WTC11 (cell line): ENCODE measurements at regions not wholly inside any gene's neighbourhood (a gene's known extent, or its start where the extent isn't known, plus 50 kb on each side); places are given as distances from the start of the nearest gene placed in this dataset.

ENCODE experiments used
- ATAC-seq: fragments of 200-7000 bp; cut with Tn5 transposase; 2 replicates; pipeline ENCODE4 v1.10.0; 2021; ENCODE audit warnings: mild to moderate bottlenecking, moderate library complexity
- CTCF ChIA-PET: fragments of 300-600 bp; sonication (Branson Sonifier 250); formaldehyde crosslinking; loops from one replicate; lab custom pipeline; 2021; ENCODE audit warnings: antibody characterized with exemption; lab: Charles Lee
- POLR2A ChIA-PET: fragments of 350-600 bp; sonication (Branson Sonifier 250); formaldehyde crosslinking; loops from one replicate; lab custom pipeline; 2021; ENCODE audit warnings: antibody characterized with exemption; lab: Charles Lee
- DNase-seq: peaks from one replicate; pipeline ENCODE4 v3.0.0; 2021; ENCODE audit warnings: low spot score
- H3K27ac Mint-ChIP-seq: 2 replicates; pipeline ENCODE4 v1.8.0; 2021; ENCODE audit warnings: mixed read lengths
- H3K27me3 Mint-ChIP-seq: 2 replicates; pipeline ENCODE4 v1.8.0; 2021; ENCODE audit warnings: low read depth, mild to moderate bottlenecking, moderate library complexity, mixed read lengths
- H3K36me3 Mint-ChIP-seq: 2 replicates; pipeline ENCODE4 v1.8.0; 2021; ENCODE audit warnings: mixed read lengths
- H3K4me1 Mint-ChIP-seq: 2 replicates; pipeline ENCODE4 v1.8.0; 2022; ENCODE audit warnings: mixed read lengths
- H3K4me3 Mint-ChIP-seq: 2 replicates; pipeline ENCODE4 v1.8.0; 2021; ENCODE audit warnings: mild to moderate bottlenecking, moderate library complexity, mixed read lengths
- H3K9me3 Mint-ChIP-seq: 2 replicates; pipeline ENCODE4 v1.8.0; 2021; ENCODE audit warnings: mixed read lengths
- ATF3 ChIP-seq: sonication (generic); formaldehyde crosslinking; conservative IDR thresholded peaks from 2 replicates; pipeline ENCODE4 v1.8.1; 2022; ENCODE audit warnings: mild to moderate bottlenecking, missing genetic modification reagents
- CBFB ChIP-seq: sonication (generic); formaldehyde crosslinking; IDR thresholded peaks from 2 replicates; pipeline ENCODE4 v1.8.1; 2022; ENCODE audit warnings: mild to moderate bottlenecking, low read depth, missing genetic modification reagents
- CREB1 ChIP-seq: sonication (generic); formaldehyde crosslinking; IDR thresholded peaks from 2 replicates; pipeline ENCODE4 v1.8.0; 2023; ENCODE audit warnings: mild to moderate bottlenecking, missing genetic modification reagents
- EMX1 ChIP-seq: fragments of 250-450 bp; sonication (Bioruptor Pico); IDR thresholded peaks from 2 replicates; pipeline ENCODE4 v1.8.0; 2021; ENCODE audit warnings: mild to moderate bottlenecking
- ETV6 ChIP-seq: sonication (generic); formaldehyde crosslinking; IDR thresholded peaks from 2 replicates; pipeline ENCODE4 v1.8.1; 2022; ENCODE audit warnings: mild to moderate bottlenecking, missing genetic modification reagents
- FOXK1 ChIP-seq: sonication (generic); formaldehyde crosslinking; IDR thresholded peaks from 2 replicates; pipeline ENCODE4 v1.8.0; 2022; ENCODE audit warnings: mild to moderate bottlenecking, moderate library complexity, missing genetic modification reagents
- IRF2 ChIP-seq: sonication (generic); formaldehyde crosslinking; IDR thresholded peaks from 2 replicates; pipeline ENCODE4 v1.8.0; 2022; ENCODE audit warnings: low read depth, missing genetic modification reagents, borderline replicate concordance
- JAZF1 ChIP-seq: fragments of 250-450 bp; sonication (Bioruptor Pico); IDR thresholded peaks from 2 replicates; pipeline ENCODE4 v1.9.0; 2021; ENCODE audit warnings: moderate library complexity, mild to moderate bottlenecking, inconsistent platforms
- MXD4 ChIP-seq: fragments of 250-450 bp; sonication (Bioruptor Pico); IDR thresholded peaks from 2 replicates; pipeline ENCODE4 v1.8.0; 2021; ENCODE audit warnings: mild to moderate bottlenecking, moderate library complexity, borderline replicate concordance
- MYBL2 ChIP-seq: sonication (generic); formaldehyde crosslinking; IDR thresholded peaks from 2 replicates; pipeline ENCODE4 v1.8.1; 2023; ENCODE audit warnings: mild to moderate bottlenecking, moderate library complexity, missing genetic modification reagents
- NFATC4 ChIP-seq: fragments of 250-450 bp; sonication (Bioruptor Pico); IDR thresholded peaks from 2 replicates; pipeline ENCODE4 v1.9.0; 2021; ENCODE audit warnings: mild to moderate bottlenecking
- NR1H2 ChIP-seq: sonication (generic); formaldehyde crosslinking; IDR thresholded peaks from 2 replicates; pipeline ENCODE4 v1.9.0; 2021; ENCODE audit warnings: mild to moderate bottlenecking, moderate library complexity, missing genetic modification reagents
- NR3C1 ChIP-seq: sonication (generic); formaldehyde crosslinking; conservative IDR thresholded peaks from 2 replicates; pipeline ENCODE4 v1.8.1; 2023; ENCODE audit warnings: low read depth, mild to moderate bottlenecking, missing genetic modification reagents
- OVOL2 ChIP-seq: fragments of 250-450 bp; sonication (Bioruptor Pico); IDR thresholded peaks from 2 replicates; pipeline ENCODE4 v1.9.0; 2021; ENCODE audit warnings: mild to moderate bottlenecking, borderline replicate concordance
- PRDM15 ChIP-seq: sonication (generic); formaldehyde crosslinking; IDR thresholded peaks from 2 replicates; pipeline ENCODE4 v1.8.0; 2022; ENCODE audit warnings: missing genetic modification reagents
- PRRX2 ChIP-seq: fragments of 250-450 bp; sonication (Bioruptor Pico); IDR thresholded peaks from 2 replicates; pipeline ENCODE4 v1.8.0; 2021; ENCODE audit warnings: mild to moderate bottlenecking
- SMAD4 ChIP-seq: sonication (generic); formaldehyde crosslinking; IDR thresholded peaks from 2 replicates; pipeline ENCODE4 v1.8.0; 2022; ENCODE audit warnings: mild to moderate bottlenecking, missing genetic modification reagents
- SP1 ChIP-seq: sonication (generic); formaldehyde crosslinking; conservative IDR thresholded peaks from 2 replicates; pipeline ENCODE4 v1.8.1; 2022; ENCODE audit warnings: missing genetic modification reagents
- TEAD1 ChIP-seq: sonication (generic); formaldehyde crosslinking; IDR thresholded peaks from 2 replicates; pipeline ENCODE4 v1.8.0; 2022; ENCODE audit warnings: mild to moderate bottlenecking, missing genetic modification reagents
- ZMAT4 ChIP-seq: fragments of 250-450 bp; sonication (Bioruptor Pico); IDR thresholded peaks from 2 replicates; pipeline ENCODE4 v1.9.0; 2021; ENCODE audit warnings: mild to moderate bottlenecking
- ZNF138 ChIP-seq: sonication (generic); formaldehyde crosslinking; conservative IDR thresholded peaks from 2 replicates; pipeline ENCODE4 v1.8.1; 2022; ENCODE audit warnings: mild to moderate bottlenecking, moderate library complexity, missing genetic modification reagents
- ZNF232 ChIP-seq: sonication (generic); formaldehyde crosslinking; IDR thresholded peaks from 2 replicates; pipeline ENCODE4 v1.8.0; 2022; ENCODE audit warnings: mild to moderate bottlenecking, missing genetic modification reagents
- TF ChIP-seq, protein P1 (sequence below): sonication (generic); formaldehyde crosslinking; conservative IDR thresholded peaks from 2 replicates; pipeline ENCODE4 v1.8.1; 2023; ENCODE audit warnings: mild to moderate bottlenecking, low read depth, missing genetic modification reagents, moderate library complexity
- TF ChIP-seq, protein P2 (sequence below): sonication (generic); formaldehyde crosslinking; IDR thresholded peaks from 2 replicates; pipeline ENCODE4 v1.8.1; 2022; ENCODE audit warnings: mild to moderate bottlenecking, missing genetic modification reagents, moderate library complexity, borderline replicate concordance
- TF ChIP-seq, protein P3 (sequence below): sonication (generic); formaldehyde crosslinking; IDR thresholded peaks from 2 replicates; pipeline ENCODE4 v1.8.0; 2022; ENCODE audit warnings: mild to moderate bottlenecking, missing genetic modification reagents

DNA sequence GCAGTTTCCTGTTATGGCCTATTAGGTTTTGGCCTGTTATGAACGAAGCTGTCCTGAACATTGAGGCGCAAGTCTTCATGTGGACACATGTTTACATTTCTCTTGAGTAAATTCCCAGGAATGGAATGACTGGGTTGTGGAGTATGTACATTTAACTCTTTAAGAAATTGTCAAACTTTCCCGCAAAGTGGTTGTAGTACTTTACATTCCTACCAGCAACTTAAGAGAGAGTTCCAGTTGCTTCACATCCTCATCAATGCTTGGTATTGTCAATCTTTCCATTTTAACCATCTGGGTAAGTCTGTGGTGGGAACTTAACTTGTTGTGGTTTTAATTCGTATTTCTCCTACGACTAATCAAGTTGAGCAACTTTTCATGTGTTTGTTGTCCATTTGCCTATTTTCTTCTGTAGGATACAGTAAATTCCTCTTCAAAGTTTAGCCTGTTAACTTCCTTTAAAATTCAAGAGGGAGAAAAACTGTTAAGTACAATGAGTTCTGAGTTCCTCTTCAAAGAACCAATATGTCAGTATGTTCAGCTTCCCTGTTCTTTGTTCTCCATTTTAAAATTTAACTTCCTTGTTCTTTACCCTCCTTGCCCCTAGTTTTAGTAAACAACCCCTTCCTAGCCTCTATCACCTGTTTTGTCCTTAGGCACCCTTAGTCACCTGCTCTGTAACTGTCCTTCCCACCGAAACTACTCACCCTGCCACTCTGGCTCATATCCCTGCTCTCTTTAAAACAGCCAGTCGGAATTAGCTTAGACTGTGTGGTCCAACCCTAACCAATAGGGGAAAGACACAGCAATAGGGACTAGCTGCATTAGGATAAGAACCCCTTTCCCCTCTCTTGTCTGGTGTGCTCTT, 74.0 kb downstream of the FAM241B start:
- CTCF ChIA-PET = interaction anchor here (1.0 kb wide), 1 partner anchor 12 kb away, joined by 3 read pairs; no protein-coding TSS in a partner anchor
- Mint-ChIP-seq H3K27me3 (peaks cover 36% of the 10 kb centered on the region), H3K36me3 (peaks cover 7% of the 10 kb centered on the region; the same call in 1 of the 2 replicates), H3K27ac (no peak overlapping the region), H3K4me3 (no peak overlapping the region), H3K4me1 (0 out of 2 replicates have a peak, but pooled peaks cover 5% of the 10 kb centered on the region), H3K9me3 (peaks cover 21% of the 10 kb centered on the region)
- ATAC-seq = no peak
- no peak for DNase-seq
- POLR2A ChIA-PET = no interaction called here
- TF ChIP-seq JAZF1 (no peak), NFATC4 (CRISPR knock-in tag) (no peak), TEAD1 (CRISPR knock-in tag) (no peak), ZNF138 (CRISPR knock-in tag) (no peak), ETV6 (CRISPR knock-in tag) (no peak), CBFB (CRISPR knock-in tag) (no peak), NR3C1 (no peak), PRRX2 (CRISPR knock-in tag) (no peak), ZNF232 (CRISPR knock-in tag) (no peak), SMAD4 (CRISPR knock-in tag) (no peak), NR1H2 (CRISPR knock-in tag) (no peak), OVOL2 (no peak), MXD4 (CRISPR knock-in tag) (no peak), FOXK1 (CRISPR knock-in tag) (no peak), PRDM15 (no peak)
- TF ChIP-seq, protein P1, sequence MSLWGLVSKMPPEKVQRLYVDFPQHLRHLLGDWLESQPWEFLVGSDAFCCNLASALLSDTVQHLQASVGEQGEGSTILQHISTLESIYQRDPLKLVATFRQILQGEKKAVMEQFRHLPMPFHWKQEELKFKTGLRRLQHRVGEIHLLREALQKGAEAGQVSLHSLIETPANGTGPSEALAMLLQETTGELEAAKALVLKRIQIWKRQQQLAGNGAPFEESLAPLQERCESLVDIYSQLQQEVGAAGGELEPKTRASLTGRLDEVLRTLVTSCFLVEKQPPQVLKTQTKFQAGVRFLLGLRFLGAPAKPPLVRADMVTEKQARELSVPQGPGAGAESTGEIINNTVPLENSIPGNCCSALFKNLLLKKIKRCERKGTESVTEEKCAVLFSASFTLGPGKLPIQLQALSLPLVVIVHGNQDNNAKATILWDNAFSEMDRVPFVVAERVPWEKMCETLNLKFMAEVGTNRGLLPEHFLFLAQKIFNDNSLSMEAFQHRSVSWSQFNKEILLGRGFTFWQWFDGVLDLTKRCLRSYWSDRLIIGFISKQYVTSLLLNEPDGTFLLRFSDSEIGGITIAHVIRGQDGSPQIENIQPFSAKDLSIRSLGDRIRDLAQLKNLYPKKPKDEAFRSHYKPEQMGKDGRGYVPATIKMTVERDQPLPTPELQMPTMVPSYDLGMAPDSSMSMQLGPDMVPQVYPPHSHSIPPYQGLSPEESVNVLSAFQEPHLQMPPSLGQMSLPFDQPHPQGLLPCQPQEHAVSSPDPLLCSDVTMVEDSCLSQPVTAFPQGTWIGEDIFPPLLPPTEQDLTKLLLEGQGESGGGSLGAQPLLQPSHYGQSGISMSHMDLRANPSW (CRISPR knock-in tag) = no peak
- TF ChIP-seq, protein P2, sequence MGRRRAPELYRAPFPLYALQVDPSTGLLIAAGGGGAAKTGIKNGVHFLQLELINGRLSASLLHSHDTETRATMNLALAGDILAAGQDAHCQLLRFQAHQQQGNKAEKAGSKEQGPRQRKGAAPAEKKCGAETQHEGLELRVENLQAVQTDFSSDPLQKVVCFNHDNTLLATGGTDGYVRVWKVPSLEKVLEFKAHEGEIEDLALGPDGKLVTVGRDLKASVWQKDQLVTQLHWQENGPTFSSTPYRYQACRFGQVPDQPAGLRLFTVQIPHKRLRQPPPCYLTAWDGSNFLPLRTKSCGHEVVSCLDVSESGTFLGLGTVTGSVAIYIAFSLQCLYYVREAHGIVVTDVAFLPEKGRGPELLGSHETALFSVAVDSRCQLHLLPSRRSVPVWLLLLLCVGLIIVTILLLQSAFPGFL (CRISPR knock-in tag) = no peak

DNA sequence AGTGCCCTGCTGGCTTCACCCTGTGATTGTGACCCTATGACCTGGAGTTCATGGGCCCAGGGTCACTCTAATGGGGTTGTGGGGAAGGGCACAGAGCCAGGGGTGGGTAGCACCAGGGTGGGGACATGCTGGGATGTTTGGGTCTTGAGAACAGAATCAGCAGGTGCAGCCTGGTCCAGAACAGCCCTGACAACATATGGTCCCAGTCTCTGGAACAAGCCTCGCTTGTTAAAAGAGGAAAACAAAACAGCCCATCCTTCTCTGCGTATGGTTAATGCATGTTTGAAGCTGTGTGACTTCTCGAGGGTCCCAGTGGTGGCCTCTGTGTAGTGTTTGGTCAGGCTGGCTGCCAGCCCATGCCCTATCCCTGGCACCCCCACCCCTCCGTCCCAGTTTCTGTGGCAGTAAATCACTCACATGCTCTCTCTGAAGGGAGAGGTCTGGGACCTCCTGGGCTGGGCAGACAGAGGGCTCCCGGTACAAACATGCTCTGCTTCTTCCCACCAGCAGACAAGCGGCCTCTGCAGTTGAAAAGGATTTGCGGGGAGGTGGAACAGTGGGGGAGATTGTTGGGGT, 79.4 kb downstream of the FAM241B start:
- peaks cover 17% of the 10 kb centered on the region for H3K9me3 Mint-ChIP-seq

More for the DNA sequence above, 79.4 kb downstream of the FAM241B start:
- Mint-ChIP-seq H3K4me3 (no peak overlapping the region), H3K27ac (no peak overlapping the region), H3K4me1 (peaks cover 20% of the 10 kb centered on the region), H3K36me3 (peaks cover 7% of the 10 kb centered on the region; the same call in 1 of the 2 replicates), H3K27me3 (peaks cover 18% of the 10 kb centered on the region)
- no peak for TF ChIP-seq IRF2 (CRISPR knock-in tag)
- TF ChIP-seq EMX1 (CRISPR knock-in tag) = no peak
- no peak for TF ChIP-seq CREB1
- TF ChIP-seq SP1 (CRISPR knock-in tag) = no peak
- TF ChIP-seq ATF3 (CRISPR knock-in tag) = no peak
- TF ChIP-seq, protein P3, sequence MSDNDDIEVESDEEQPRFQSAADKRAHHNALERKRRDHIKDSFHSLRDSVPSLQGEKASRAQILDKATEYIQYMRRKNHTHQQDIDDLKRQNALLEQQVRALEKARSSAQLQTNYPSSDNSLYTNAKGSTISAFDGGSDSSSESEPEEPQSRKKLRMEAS (CRISPR knock-in tag) = no peak
- no peak for TF ChIP-seq PRRX2 (CRISPR knock-in tag)
- no peak for TF ChIP-seq MYBL2 (CRISPR knock-in tag)
- TF ChIP-seq ZMAT4 (CRISPR knock-in tag) = no peak
- TF ChIP-seq CBFB (CRISPR knock-in tag) = no peak
- ChIA-PET CTCF (interaction anchor here (1.1 to 2.2 kb wide), 6 partner anchors 14 to 205 kb away, joined by 3 to 11 read pairs (median 6); no protein-coding TSS in a partner anchor), POLR2A (no interaction called here)
- peak; percentile 18; the same call in 1 of the 2 replicates for ATAC-seq
- DNase-seq = no peak
